SK-N-SH (cell line): ENCODE measurements at regions not wholly inside any gene's neighbourhood (a gene's known extent, or its start where the extent isn't known, plus 50 kb on each side); places are given as distances from the start of the nearest gene placed in this dataset.

Experiments used
- CTCF ChIA-PET: fragments of 300-600, 350-600 bp; formaldehyde crosslinking; extraction: SDS; loops from one replicate; lab custom pipeline; 2021; lab: Yijun Ruan, JAX
- POLR2A ChIA-PET: fragments of 350-600 bp; sonication (Branson Sonifier 250); formaldehyde crosslinking; extraction: SDS; loops from one replicate; lab custom pipeline; 2020; ENCODE audit warnings: antibody characterized with exemption, inconsistent platforms; lab: Yijun Ruan, JAX
- DNase-seq: peaks from one replicate; pipeline ENCODE4 v3.0.0; 2012
- H2AFZ ChIP-seq: fragments of 200-600 bp; sonication (generic); 2 replicates; pipeline ENCODE4 v1.8.1; 2016; ENCODE audit warnings: antibody characterized with exemption, mild to moderate bottlenecking, low read depth
- H3F3A ChIP-seq: fragments of 200-600 bp; sonication (generic); replicated peaks from 2 replicates; pipeline ENCODE3; 2016; ENCODE audit warnings: antibody characterized with exemption, mild to moderate bottlenecking; ENCODE audit not compliant: insufficient read depth
- H3K27ac ChIP-seq, 2 experiments: fragments of 200-500 bp in 1 of 2; fragments of 200-600 bp in 1 of 2; sonication (Bioruptor generic) in 1 of 2; sonication (generic), shearing (Covaris generic) in 1 of 2; 2 replicates each; pipeline versions ENCODE4 v1.5.1 to v1.6.1; 2014 to 2016; ENCODE audit warnings: low read depth in 2 of 2, inconsistent platforms in 1 of 2, low read length in 1 of 2, mild to moderate bottlenecking in 1 of 2, mixed read lengths in 1 of 2
- H3K27me3 ChIP-seq: fragments of 200-600 bp; sonication (generic), shearing (Covaris generic); 2 replicates; pipeline ENCODE4 v1.6.1; 2016; ENCODE audit warnings: mixed run types; ENCODE audit not compliant: insufficient read depth
- H3K36me3 ChIP-seq, 2 experiments: fragments of 200-500 bp in 1 of 2; fragments of 200-600 bp in 1 of 2; sonication (Bioruptor generic) in 1 of 2; sonication (generic) in 1 of 2; replicated peaks in 1 of 2; 2 replicates each; pipeline versions ENCODE3 to v1.5.1; 2014 to 2016; ENCODE audit warnings: low read length in 1 of 2, mild to moderate bottlenecking in 1 of 2; ENCODE audit not compliant: insufficient read depth in 2 of 2, control insufficient read depth in 1 of 2
- H3K4me1 ChIP-seq, 2 experiments: fragments of 200-500 bp in 1 of 2; fragments of 200-600 bp in 1 of 2; sonication (Bioruptor generic) in 1 of 2; sonication (generic), shearing (Covaris generic) in 1 of 2; 2 replicates each; pipeline versions ENCODE4 v1.5.1 to v1.6.1; 2014 to 2016; ENCODE audit warnings: low read depth in 1 of 2, low read length in 1 of 2, mixed run types in 1 of 2; ENCODE audit not compliant: insufficient read depth in 2 of 2, control insufficient read depth in 1 of 2
- H3K4me2 ChIP-seq: fragments of 200-600 bp; sonication (generic), shearing (Covaris generic); 2 replicates; pipeline ENCODE4 v1.6.1; 2017; ENCODE audit warnings: mixed run types
- H3K4me3 ChIP-seq, 2 experiments: fragments of 200-500 bp in 1 of 2; fragments of 200-600 bp in 1 of 2; sonication (Bioruptor generic) in 1 of 2; sonication (generic), shearing (Covaris generic) in 1 of 2; 2 replicates each; pipeline versions ENCODE4 v1.5.1 to v1.8.1; 2014 to 2016; ENCODE audit warnings: low read depth in 2 of 2, inconsistent platforms in 1 of 2, low read length in 1 of 2, mild to moderate bottlenecking in 1 of 2, mixed read lengths in 1 of 2, moderate library complexity in 1 of 2
- H3K79me2 ChIP-seq: fragments of 200-600 bp; sonication (generic); 2 replicates; pipeline ENCODE4 v1.8.1; 2017; ENCODE audit warnings: mild to moderate bottlenecking; ENCODE audit not compliant: insufficient read depth
- H3K9ac ChIP-seq: fragments of 200-600 bp; sonication (generic); 2 replicates; pipeline ENCODE4 v1.6.1; 2017; ENCODE audit warnings: mixed run types
- H3K9me2 ChIP-seq: fragments of 200-600 bp; sonication (generic); 2 replicates; pipeline ENCODE4 v1.6.1; 2017; ENCODE audit warnings: mixed run types
- H3K9me3 ChIP-seq: fragments of 200-600 bp; sonication (generic); 2 replicates; pipeline ENCODE4 v1.6.1; 2017; ENCODE audit warnings: mixed run types, mild to moderate bottlenecking, moderate library complexity
- H4K20me1 ChIP-seq: fragments of 200-600 bp; sonication (generic); 2 replicates; pipeline ENCODE4 v1.6.1; 2017; ENCODE audit warnings: mild to moderate bottlenecking, mixed run types; ENCODE audit not compliant: insufficient read depth
- ELF1 ChIP-seq: IDR thresholded peaks from 2 replicates; pipeline ENCODE4 v1.4.0; 2012
- EZH2phosphoT487 ChIP-seq: fragments of 200-600 bp; sonication (generic); IDR thresholded peaks from 2 replicates; pipeline ENCODE4 v1.6.1; 2017; ENCODE audit warnings: low read depth, mixed run types, mild to moderate bottlenecking, antibody characterized with exemption, moderate library complexity, borderline replicate concordance
- IRF3 ChIP-seq: fragments of 150-350 bp; IDR thresholded peaks from 2 replicates; pipeline ENCODE4 v1.6.1; 2016; ENCODE audit warnings: mild to moderate bottlenecking, low read depth, low read length
- MEF2A ChIP-seq: IDR thresholded peaks from 2 replicates; pipeline ENCODE4 v1.4.0; 2012; ENCODE audit warnings: low read depth, borderline replicate concordance
- NRF1 ChIP-seq: IDR thresholded peaks from 2 replicates; pipeline ENCODE4 v1.6.1; 2012; ENCODE audit warnings: low read depth, mild to moderate bottlenecking, low read length
- RCOR1 ChIP-seq: fragments of 150-350 bp; IDR thresholded peaks from 2 replicates; pipeline ENCODE4 v1.6.1; 2017; ENCODE audit warnings: antibody characterized with exemption, low read length
- REST ChIP-seq: IDR thresholded peaks from 2 replicates; pipeline ENCODE4 v1.6.1; 2012; ENCODE audit warnings: mild to moderate bottlenecking, low read depth, low read length, moderate library complexity
- TAF1 ChIP-seq: IDR thresholded peaks from 2 replicates; pipeline ENCODE4 v1.6.1; 2012; ENCODE audit warnings: low read depth, mild to moderate bottlenecking, low read length, moderate library complexity, borderline replicate concordance
- USF2 ChIP-seq: fragments of 150-350 bp; IDR thresholded peaks from 2 replicates; pipeline ENCODE4 v1.6.1; 2017; ENCODE audit warnings: antibody characterized with exemption, low read length, low read depth, borderline replicate concordance
- WGBS: methylation state at CpG from one replicate; pipeline ENCODE4 v1.1.6; 2017; ENCODE audit warnings: low lambda C conversion rate; 5-methylcytosine and 5-hydroxymethylcytosine counted together

- H3K9ac ChIP-seq: no peak overlapping the region
- 56% methylated on average over 2 of the region's 2 CpGs for WGBS
- H3K4me1 ChIP-seq: no peaks in the 10 kb centered on the region; a peak in 1 of 4 replicates
- no peaks in the 10 kb centered on the region for H3F3A ChIP-seq
- H3K27me3 ChIP-seq: no peaks in the 10 kb centered on the region
- H3K36me3 ChIP-seq: no peaks in the 10 kb centered on the region
- H3K4me3 ChIP-seq: no peak overlapping the region
- no peak overlapping the region for H3K27ac ChIP-seq
- H3K4me2 ChIP-seq: no peak overlapping the region
- ChIA-PET CTCF (no interaction called here), POLR2A (no interaction called here)
- TF ChIP-seq EZH2phosphoT487 (no peak), IRF3 (no peak), TAF1 (no peak), ELF1 (no peak), RCOR1 (no peak)
- no peak for DNase-seq
- H3K9me3 ChIP-seq: no peaks in the 10 kb centered on the region
- no peaks in the 10 kb centered on the region for H3K79me2 ChIP-seq
- H4K20me1 ChIP-seq: no peaks in the 10 kb centered on the region
- no peaks in the 10 kb centered on the region for H3K9me2 ChIP-seq
- H2AFZ ChIP-seq: no peak overlapping the region
These were observed 559.6 kb upstream of the ACO1 start for GRCh38 chr9:31824860-31825259.

- H3K9me2 ChIP-seq: no peaks in the 10 kb centered on the region
- no peak overlapping the region for H3K4me2 ChIP-seq
- CTCF ChIA-PET: no interaction called here
- H3F3A ChIP-seq: no peaks in the 10 kb centered on the region
- WGBS: 43% methylated on average over 3 of the region's 3 CpGs
- no peaks in the 10 kb centered on the region for H3K4me1 ChIP-seq
- no peak overlapping the region for H3K4me3 ChIP-seq
- no peaks in the 10 kb centered on the region for H3K9me3 ChIP-seq
- H2AFZ ChIP-seq: no peak overlapping the region
- H3K27me3 ChIP-seq: no peaks in the 10 kb centered on the region
- TF ChIP-seq ELF1 (no peak), MEF2A (no peak), USF2 (no peak), NRF1 (no peak), REST (no peak)
- TF ChIP-seq, all 33 proteins: peak for 0
- POLR2A ChIA-PET: no interaction called here
- Histone ChIP-seq H4K20me1 (no peaks in the 10 kb centered on the region), H3K9ac (no peak overlapping the region), H3K27ac (no peak overlapping the region), H3K36me3 (no peaks in the 10 kb centered on the region), H3K79me2 (no peaks in the 10 kb centered on the region)
- DNase-seq: no peak
These were observed 547.2 kb upstream of the ACO1 start for GRCh38 chr9:31837211-31837610.
